HG02943 (cell line): ENCODE measurements at regions not wholly inside any gene's neighbourhood (a gene's known extent, or its start where the extent isn't known, plus 50 kb on each side); places are given as distances from the start of the nearest gene placed in this dataset.
"Not testable (repeated sequence)": the region's sequence is repeated elsewhere in the genome, so short reads cannot be mapped to it uniquely, and the experiment has no call there.

ENCODE experiments used
- ATAC-seq: cut with Tn5 transposase; IDR thresholded peaks from one replicate; pipeline ENCODE4 v1.9.1; 2021; ENCODE audit warnings: mild to moderate bottlenecking, low read depth, moderate library complexity; ENCODE audit not compliant: unreplicated experiment

DNA sequence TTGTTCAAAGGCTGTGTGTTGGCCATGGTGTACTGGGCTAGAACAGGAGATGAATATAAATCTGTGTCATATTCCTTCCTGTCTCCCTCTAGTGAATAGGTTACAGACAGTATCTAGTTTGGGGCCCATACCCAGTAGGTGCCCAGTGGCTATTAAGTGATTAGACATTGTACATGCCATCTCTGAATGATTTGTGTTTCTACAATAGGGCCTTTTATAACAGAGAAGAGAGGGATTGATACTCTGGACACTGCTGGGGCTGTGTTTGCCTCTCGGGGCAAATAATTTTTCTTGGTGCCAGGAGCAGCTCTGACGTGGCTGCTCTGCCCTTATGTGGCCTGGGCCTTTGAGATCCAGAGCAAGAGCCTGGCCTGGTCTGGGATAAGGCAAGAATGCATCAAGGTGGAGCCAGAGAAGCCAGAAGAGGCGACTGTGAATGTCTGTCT is 403.1 kb downstream of the SPRY2 start:
- no peak for ATAC-seq

DNA sequence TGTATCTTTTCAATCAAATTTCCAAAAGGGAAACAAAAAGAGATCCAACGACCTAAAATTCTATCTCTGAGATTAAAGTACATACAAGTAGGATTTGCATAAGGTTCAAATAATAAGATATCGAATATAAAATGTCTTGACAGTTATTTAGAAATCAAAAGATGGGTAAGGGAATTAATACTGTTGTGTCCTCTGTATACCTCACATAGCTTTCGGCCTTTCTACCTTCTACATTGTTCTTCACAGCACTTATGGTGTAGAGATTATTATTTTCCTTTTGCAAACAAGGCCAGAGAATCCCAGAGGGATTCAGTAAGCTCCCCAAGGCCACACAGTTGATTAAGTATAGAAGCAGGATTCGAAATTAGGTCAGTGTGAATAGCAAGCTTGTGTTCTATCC is 403.6 kb downstream of the SPRY2 start:
- no peak for ATAC-seq

DNA sequence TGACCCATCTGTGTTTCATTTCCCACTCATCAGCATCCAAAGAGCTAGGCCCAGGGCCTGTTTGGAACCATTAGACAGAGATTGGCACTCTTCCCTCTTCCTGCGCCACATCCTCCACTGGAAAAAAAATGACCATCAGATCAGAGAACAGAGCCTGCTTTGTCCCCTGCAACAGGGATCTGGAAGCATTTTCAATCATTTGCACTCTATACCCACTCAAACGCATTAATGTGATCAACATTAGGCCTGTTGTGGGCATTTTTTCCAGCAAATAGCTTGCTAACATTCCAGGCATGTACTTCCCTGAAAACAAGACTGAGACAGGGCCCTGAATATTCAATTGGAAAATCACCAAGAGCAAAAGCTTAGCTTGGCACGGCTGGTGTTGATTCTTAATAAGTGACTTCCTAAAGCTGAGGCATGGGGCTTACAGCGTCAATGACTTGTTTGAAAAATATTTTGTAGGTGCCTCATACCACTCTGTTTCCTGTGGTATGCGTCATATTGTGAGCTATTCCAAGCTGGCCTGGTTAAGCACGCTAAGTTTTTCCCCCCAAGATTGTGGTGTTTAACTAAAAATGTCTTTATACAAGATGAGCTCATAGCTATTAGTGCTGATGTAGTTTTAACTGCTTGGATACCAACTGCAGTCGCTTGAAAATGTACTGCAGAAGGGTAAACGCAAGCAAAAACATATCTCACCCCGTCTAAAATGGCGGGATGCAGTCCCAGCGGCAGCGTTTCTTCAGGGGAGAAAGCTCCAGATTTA is 404.4 kb downstream of the SPRY2 start:
- no peak for ATAC-seq

DNA sequence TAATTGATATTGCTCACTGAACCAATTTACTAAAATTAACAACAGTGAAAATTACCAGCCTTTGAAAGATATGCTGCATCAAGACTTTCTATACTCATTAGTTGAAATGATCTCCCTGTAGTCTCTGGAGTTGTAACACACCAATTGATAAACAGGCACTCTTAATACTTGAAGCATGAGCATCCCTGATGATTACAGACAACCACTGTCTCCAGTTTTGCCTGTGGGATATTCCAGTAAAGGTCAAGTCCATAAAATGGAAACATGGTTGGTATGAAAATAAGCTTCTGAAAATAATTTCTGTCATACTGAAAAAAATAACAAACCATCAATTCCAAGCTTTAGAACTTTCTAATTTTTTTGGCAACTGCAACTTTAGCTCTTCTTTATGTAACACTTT is 405.8 kb downstream of the SPRY2 start:
- no peak for ATAC-seq

DNA sequence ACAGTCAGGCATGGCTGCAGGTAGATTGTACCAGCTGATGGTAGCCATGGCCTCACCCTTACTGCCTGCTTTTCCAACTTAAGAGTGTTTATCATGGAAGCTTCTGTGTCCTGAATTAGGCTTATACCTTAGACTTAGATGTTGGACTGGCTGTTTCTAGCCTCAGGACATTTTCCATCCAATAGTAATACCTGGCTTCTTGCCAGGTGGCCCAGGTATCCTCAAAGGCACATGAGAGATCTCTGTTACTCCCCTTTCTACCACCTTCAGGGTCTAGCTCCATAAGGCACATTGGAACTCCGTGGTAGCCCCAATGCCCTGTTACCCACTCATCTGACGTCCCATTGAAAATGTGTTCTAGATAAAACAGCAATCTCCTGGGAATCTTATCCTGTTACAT is 407.5 kb downstream of the SPRY2 start:
- ATAC-seq, result no peak

DNA sequence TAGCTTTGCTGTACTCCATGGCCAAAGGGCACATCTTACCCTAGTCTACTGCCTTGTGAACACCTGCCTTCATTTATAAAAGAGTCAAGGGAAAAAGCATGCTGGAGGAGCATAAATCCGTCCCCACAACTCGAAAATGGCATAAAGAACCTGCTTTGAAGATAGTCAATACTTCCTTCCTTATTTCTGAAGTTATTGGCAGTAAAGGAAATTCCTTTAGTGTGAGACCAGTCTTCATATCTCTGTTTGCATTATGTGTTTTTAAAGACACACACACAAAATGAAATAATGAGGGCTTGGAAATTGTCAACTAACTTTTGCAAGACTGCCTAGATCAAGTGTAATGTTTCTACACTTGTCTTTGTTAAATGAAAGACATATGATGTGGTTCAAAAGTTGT is 408.4 kb downstream of the SPRY2 start:
- no peak for ATAC-seq

DNA sequence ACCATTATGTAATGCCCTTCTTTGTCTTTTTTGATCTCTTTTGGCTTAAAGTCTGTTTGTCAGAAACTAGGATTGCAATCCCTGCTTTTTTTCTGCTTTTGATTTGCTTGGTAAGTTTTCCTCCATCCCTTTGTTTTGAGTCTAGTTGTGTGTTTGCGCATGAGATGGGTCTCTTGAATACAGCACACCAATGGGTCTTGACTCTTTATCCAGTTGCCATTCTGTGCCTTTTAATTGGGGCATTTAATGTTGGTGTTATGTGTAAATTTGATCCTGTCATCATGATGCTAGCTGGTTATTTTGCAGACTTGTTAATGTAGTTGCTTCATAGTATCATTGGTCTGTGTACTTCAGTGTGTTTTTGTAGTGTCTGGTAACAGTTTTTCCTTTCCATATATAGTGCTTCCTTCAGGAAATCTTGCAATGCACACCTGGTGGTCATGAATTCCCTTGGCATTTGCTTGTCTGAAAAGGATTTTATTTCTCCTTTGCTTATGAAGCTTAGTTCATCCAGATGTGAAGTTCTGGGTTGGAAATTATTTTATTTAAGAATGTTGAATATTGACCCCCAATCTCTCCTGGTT is 416.9 kb downstream of the SPRY2 start:
- not testable (repeated sequence) for ATAC-seq

DNA sequence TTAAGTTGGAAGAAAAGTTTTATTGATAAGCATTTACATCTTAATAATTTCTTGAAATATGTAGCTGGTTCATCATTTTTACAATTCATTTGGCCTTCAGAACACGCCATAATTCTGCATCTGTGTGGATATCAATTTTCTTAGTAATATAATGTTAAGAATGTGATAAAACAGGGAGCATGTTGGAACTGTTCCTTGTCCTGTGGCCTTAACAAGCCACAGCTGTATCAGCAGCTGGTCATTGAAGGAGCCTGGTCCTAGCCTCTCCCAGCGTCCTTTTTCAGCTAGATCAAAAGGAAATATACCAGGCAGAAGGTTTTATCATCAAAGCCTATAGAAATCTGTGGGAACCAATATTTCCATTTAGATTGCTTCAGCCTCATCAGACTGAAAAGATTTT is 421.8 kb downstream of the SPRY2 start:
- no peak for ATAC-seq

DNA sequence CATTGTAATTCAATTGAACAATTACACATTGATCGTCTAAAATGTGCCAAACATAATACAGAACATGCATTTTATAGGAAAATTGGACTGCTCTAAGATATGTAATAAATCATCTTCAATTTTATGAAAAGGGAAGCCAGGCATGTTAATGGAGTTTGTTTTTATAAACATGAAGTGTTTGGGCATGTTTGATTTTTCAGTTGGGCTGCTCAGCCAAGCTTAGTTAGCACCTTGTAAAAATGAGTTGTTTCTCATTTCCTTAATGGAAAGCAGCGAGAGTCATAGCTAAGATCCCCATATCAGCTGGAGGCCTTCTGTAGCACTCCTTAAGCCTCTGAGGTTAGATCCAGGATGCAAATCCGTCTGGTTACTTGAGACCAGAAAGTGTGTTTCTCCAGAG is 422.3 kb downstream of the SPRY2 start:
- no peak for ATAC-seq

DNA sequence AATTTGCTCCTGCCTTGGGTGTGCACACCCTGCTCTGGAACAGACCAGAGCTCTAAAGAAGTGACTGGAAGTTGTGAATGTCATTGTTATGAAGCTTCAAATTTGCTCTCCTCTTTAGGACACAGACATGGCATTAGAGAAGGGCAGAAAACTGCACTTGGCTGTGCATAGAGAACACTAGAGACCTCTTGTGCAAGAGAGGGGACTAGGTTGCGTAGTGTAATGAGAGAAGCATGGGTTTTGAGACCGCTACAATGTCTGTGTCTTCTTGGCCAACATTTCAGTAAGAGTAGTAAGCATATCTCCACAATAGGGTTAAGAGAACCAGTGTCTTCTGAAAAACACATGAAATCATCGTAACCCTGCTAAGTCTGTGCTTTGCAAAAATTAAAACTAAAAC is 423.3 kb downstream of the SPRY2 start:
- no peak for ATAC-seq

DNA sequence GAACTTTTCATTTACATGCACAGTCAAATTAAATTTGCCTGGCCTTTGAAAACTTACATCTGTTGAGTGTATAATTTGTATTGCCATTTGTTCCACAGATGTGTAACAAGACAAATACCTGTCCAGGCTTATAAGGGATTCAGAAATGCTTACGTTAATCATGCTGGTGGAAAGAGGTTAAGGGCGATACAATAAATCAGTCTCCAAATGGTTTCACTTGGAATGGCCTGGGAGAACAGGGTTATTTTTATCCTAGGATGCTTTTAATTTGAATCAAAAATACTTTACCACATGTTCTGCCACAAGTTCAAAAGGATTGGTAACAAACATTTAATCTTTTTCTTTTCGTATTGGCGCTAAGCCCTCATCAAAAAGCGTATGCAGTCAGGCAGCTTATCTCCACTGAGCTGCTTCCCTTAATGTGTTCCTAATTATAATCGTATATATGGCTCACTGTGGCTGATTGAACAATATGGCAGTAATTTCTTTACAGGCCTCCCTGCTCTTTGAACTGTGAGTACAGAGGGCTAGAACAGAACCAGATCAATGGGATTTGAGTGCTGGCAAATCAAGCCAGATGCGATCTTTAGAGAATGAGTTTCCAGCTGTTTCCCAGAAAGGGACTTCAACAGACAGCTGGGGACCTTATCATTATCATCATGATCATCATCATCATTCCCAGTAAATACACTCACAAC is 425.7 kb downstream of the SPRY2 start:
- ATAC-seq, result no peak

DNA sequence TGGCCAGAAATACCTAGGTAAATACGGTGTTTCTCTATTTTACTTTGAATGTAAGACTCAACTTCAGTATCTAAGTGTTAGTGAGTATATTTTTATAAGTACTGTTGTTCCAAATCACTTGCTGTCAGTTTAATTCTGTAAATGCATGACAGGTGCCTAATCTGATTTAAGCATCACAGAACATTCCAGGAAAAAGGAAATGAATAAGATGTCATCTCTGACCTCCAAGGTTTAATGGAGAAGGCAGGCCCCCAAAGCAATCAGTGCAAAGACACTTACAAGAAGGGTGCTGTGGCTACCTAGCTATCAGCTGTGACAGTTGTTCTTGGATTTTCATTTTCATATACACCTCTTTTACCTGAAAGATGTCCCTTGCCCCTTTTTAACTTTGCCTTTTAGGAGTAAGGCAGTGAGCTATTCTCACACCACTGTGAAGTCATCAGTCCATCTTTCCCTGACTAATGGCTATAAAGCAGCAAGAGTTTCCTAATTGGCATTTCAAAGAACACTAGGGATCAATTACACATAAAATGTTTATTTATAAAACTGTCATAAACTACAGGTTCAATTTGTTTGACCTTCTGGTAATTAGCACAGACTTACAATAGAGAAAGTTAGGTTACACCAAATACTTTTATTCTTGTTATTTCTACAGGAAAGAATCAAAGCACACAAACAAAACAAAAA is 427.6 kb downstream of the SPRY2 start:
- ATAC-seq, result no peak

DNA sequence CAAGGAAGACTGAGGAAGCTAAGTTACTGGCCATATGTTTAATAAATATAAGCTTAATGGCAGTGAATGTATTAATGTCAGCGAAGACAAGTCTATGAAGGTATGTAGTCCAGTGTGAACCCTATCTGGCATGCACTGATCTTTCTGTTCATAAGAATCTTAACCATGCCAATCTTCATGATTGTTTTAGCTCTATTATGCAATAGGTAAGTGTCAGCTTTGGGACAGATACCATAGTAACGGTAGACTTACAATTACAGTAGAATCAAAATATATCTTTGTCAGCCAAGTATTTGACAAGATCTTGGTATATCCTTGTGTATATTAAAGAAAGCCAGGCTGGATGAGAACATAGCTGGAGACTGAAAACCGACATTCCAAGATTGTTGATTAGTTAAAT is 428.5 kb downstream of the SPRY2 start:
- no peak for ATAC-seq

DNA sequence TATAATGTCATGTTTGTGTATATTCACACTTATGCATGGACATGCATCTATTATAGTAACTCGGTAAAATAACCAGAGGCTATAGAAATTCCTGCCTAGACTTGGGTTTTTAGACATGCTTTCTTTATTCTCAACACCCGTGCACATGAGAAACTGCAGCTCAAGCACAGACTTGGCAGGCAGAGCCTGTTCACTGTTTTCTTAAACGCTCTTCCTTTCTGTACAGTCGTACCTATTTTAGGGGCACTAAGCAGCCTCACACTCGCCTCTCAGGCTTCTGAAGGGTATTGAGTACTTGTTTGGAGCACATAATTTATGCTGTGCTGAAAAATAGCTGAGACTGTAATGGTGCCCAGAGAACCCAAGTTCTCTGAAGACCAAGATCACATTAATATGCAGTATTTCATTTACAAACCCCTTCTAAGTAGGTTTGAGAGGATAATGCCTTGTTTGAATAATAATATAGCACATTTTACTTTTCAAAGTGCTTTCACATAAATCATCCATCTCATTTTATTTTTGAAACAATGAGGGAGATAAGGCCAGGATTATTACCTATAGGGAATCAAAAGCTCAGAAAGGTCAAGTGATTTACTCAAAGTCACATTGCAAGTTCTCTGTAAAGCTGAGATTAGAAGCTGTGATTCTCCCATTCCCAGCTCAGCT is 429.9 kb downstream of the SPRY2 start:
- ATAC-seq, result no peak

DNA sequence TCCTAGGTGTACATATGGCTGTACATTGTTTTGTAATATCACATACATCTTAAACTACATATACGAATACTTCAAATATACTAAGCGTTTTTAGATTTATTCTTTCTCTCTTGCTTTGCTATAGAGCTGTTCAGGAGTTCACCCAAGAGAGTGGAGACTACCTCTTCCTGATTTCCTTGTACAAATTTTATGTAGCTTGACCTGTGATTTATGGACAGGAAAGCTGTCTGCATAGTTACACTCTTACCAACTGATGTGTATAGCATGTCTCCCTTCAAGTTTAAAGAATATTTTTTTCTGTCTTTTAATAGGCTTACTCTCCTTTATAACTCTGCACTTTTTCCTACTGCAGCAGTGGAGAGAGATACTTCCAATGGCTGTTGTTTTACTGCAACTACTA is 428.7 kb downstream of the NDFIP2 start:
- ATAC-seq, result no peak

DNA sequence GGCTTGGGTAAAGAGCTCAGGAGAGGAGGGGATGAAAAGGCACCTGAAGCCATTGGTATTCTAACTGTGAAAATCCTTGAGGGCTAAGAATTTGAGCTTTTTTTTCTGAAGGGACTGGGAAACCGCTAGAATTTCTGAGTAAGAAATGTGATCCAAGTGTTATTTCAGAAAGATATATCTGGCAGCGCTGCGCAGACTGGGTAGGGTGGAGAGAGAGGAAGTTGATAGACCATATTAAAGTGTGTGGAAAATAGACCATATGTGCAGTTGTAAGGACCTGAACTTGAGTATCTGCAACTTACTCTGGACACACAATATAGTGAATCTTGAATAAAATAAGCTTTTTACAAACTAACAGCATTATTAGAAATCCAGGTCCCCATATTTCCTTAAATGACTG is 427.4 kb downstream of the NDFIP2 start:
- ATAC-seq, result no peak

DNA sequence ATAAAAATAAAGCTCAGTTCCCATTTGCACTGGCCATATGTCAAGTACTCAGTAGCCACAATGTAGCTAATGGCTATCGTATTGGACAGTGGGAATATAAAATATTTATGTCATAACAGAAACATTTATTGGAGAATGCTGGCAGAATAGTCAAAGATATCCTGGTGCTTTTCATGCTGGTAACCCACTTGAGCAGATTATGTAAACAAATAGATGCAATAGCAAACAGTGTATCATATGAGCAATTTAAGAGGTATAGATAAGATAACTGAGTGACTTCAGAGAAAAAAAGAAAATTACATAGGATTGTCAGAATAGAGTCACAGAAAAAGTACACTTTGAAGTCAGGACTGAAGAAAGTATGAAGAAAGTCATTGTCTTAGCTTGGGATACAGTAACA is 426.6 kb downstream of the NDFIP2 start:
- no peak for ATAC-seq

DNA sequence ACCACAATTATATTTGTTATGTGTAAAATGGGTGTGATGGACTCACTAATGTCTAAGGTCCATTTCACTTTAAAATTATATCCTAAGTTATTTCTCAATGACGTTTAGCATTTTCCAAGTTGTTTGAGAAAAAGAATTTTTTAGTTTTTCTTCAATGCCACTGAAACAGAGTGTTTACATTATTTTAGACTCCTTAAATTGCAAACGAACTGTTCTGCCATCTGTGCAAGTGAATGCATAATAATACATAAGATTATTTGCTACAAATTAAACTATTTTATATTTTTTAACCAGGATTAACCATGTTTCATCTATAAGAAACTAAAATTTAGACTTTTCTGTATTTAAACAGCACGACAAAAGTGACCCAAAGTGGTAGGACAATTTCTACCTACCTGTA is 425.4 kb downstream of the NDFIP2 start:
- ATAC-seq, result no peak

DNA sequence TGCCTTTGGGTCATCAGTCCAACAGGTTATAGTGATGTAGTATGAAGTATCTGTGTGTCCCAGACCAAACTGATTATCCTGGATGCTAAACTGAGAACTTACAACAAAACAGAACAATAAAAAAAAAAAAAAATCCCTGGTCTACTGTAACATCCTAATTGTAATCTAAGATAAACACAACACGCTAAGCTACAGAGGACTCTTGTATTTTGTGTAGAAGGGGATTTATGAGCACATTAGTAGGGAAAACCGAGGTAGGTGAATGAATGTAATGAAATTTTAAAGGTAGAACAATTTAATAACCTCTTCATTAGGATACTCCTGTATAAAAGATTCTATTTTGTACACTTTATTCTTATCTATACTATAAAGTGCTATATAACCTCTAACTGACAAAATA is 424.1 kb downstream of the NDFIP2 start:
- ATAC-seq, result no peak

DNA sequence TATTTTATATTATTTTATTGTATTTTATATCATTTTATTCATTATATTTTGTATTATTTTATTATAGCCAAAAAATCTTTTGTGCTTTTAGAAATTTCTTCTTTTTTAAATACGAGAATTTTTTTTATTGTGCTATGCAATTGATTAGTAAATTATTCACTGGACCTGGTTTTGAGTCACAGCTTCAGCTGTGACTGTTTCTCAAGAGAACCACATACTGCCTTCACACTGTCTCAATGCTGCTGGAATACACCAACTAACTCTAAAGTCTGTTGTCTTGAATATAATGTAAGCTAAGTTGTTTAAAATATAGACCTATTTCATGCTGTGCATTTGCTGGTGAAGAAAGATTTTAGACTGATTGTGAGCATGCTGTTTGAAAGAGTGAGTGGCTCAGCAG is 423.6 kb downstream of the NDFIP2 start:
- ATAC-seq, result no peak

DNA sequence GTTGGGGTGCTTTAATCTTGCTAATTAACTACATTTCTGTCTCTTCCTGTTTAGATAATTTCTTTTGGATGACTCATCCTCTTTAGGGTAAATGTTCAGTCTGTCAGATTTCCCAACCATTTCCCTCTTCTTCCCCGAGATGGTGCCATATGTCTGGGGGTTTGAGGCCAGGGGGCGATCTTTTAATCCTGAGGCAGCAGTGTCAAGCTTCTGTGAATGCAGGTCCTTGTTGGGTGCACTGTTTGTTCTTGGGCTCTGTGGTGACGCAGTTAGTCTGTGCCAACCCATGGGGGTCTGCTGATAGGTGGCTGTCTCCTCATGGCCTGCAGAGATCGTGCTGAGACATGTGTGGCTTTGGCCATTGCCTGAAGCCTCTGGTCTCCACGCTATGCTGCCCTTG is 420.4 kb downstream of the NDFIP2 start:
- ATAC-seq, result no peak
